ENCODE measurements at regions not wholly inside any gene's neighbourhood (a gene's known extent, or its start where the extent isn't known, plus 50 kb on each side); places are given as distances from the start of the nearest gene placed in this dataset.

GRCh38 chr9:29644514-29644913, 2071.2 kb upstream of the C9orf72 start:
- ChIA-PET POLR2A (ENCODE audit: unreplicated experiment) (no interaction called here), CTCF (no interaction called here)
- no peaks in the 10 kb centered on the region for H3K27me3 ChIP-seq (ENCODE audit: control insufficient read depth, insufficient read depth, low read length)
- H2AFZ ChIP-seq (replicated peaks; ENCODE audit: low read length, poor library complexity): no peak overlapping the region
- peak; percentile 61; the same call in 1 of the 2 replicates for TF ChIP-seq MAFK (IDR thresholded peaks at IDR 0.05; ENCODE audit: low read depth, low read length)
- no peak for TF ChIP-seq RCOR1 (IDR thresholded peaks at IDR 0.05; ENCODE audit: insufficient replicate concordance, low read length)
- H4K5ac ChIP-seq (ENCODE audit: low read depth, low read length): no peak overlapping the region
- H2BK15ac ChIP-seq (ENCODE audit: low read depth, low read length): no peak overlapping the region
- ATAC-seq (ENCODE audit: low read depth) (no peak), DNase-seq (no peak)
- H3K9me1 ChIP-seq (ENCODE audit: insufficient read depth, low read length): no peaks in the 10 kb centered on the region
- H4K20me1 ChIP-seq (ENCODE audit: insufficient read depth, low read length): no peaks in the 10 kb centered on the region
- H4K8ac ChIP-seq (ENCODE audit: low read depth in 2 of 2, low read length in 2 of 2): no peak overlapping the region
- no peak overlapping the region for H3K18ac ChIP-seq (ENCODE audit: low read depth, low read length)
- H4K91ac ChIP-seq (ENCODE audit: insufficient read depth, low read depth, low read length): no peak overlapping the region
- H3K56ac ChIP-seq (ENCODE audit: extremely low read depth, insufficient read depth, low read length): no peak overlapping the region
- BruUV-seq (replicated peaks): no TSS peak
- intact Hi-C loops (cut with micrococcal nuclease) (no loop called here), in situ Hi-C loops (cut with MboI; ENCODE audit: low sequenced_read_pairs) (no loop called here), dilution Hi-C loops (cut with HindIII; ENCODE audit: low sequenced_read_pairs, unreplicated experiment) (no loop called here)
- H3K9me3 ChIP-seq (ENCODE audit: control insufficient read depth, insufficient read depth, low read length): peaks cover 2% of the 10 kb centered on the region; the same call in 1 of the 2 replicates
- H3K79me1 ChIP-seq (ENCODE audit: low read depth in 1 of 2, low read length in 2 of 2): no peaks in the 10 kb centered on the region
- no peak overlapping the region for H3K23ac ChIP-seq (ENCODE audit: low read depth, low read length)
- no peak overlapping the region for H2BK120ac ChIP-seq (ENCODE audit: low read depth, low read length)
- H3K4me1 ChIP-seq (ENCODE audit: control insufficient read depth, insufficient read depth, low read length): no peaks in the 10 kb centered on the region
- no peaks in the 10 kb centered on the region for H3K36me3 ChIP-seq (ENCODE audit: control insufficient read depth, insufficient read depth, low read length)
- H3K27ac ChIP-seq (ENCODE audit: insufficient read depth, low read length): no peak overlapping the region
- no peak overlapping the region for H3K9ac ChIP-seq (ENCODE audit: low read depth, low read length)
- H2AK5ac ChIP-seq (ENCODE audit: low read depth, low read length): no peak overlapping the region
- no peak overlapping the region for H3K14ac ChIP-seq (replicated peaks; ENCODE audit: low read depth, low read length)
- H3K4me3 ChIP-seq (ENCODE audit: insufficient read depth, low read depth, low read length): no peak overlapping the region
- H3K4me2 ChIP-seq (ENCODE audit: low read depth, low read length): no peak overlapping the region
- H2BK20ac ChIP-seq (ENCODE audit: low read depth, low read length): no peak overlapping the region
- H3K4ac ChIP-seq (ENCODE audit: low read depth, low read length): no peak overlapping the region
- H2AK9ac ChIP-seq (replicated peaks; ENCODE audit: low read depth, low read length, poor library complexity): no peak overlapping the region
- H2BK5ac ChIP-seq (ENCODE audit: low read depth, low read length, poor library complexity, severe bottlenecking): no peak overlapping the region
